Large intestine (tissue), 3 donors: ENCODE measurements at regions not wholly inside any gene's neighbourhood (a gene's known extent, or its start where the extent isn't known, plus 50 kb on each side); places are given as distances from the start of the nearest gene placed in this dataset.
A peak's percentile ranks its signal among the peaks of the same experiment; 100 is the strongest.
"Not testable (repeated sequence)": the region's sequence is repeated elsewhere in the genome, so short reads cannot be mapped to it uniquely, and the experiment has no call there.

Experiments
- DNase-seq, 2 donors: peaks; one replicate each; pipeline versions ENCODE4 v3.0.0 to v3.0.0-alpha.2; 2013
- H3K27ac ChIP-seq: one replicate; pipeline ENCODE4 v1.5.1; 2013; ENCODE audit warnings: low read length
- H3K27me3 ChIP-seq: 2 replicates; pipeline ENCODE4 v1.6.1; 2013; ENCODE audit warnings: low read length; ENCODE audit not compliant: control insufficient read depth, insufficient read depth
- H3K36me3 ChIP-seq: 2 replicates; pipeline ENCODE4 v1.6.1; 2013; ENCODE audit warnings: low read length; ENCODE audit not compliant: control insufficient read depth, insufficient read depth
- H3K4me1 ChIP-seq: one replicate; pipeline ENCODE4 v1.6.1; 2013; ENCODE audit warnings: low read length; ENCODE audit not compliant: control insufficient read depth, insufficient read depth
- H3K4me3 ChIP-seq: one replicate; pipeline ENCODE4 v1.5.1; 2013; ENCODE audit warnings: low read length
- H3K9me3 ChIP-seq: one replicate; pipeline ENCODE4 v1.6.1; 2013; ENCODE audit warnings: mild to moderate bottlenecking, low read depth, low read length, moderate library complexity; ENCODE audit not compliant: control insufficient read depth
- WGBS: methylation state at CpG from one replicate; pipeline ENCODE4 v1.1.5; 2013; ENCODE audit warnings: low lambda C conversion rate; ENCODE audit not compliant: insufficient coverage; 5-methylcytosine and 5-hydroxymethylcytosine counted together

GRCh38 chr4:77358315-77358928 lies 201.4 kb downstream of the CCNG2 start:
- H3K4me1 ChIP-seq: no peaks in the 10 kb centered on the region
- no peak overlapping the region for H3K4me3 ChIP-seq
- H3K27me3 ChIP-seq: no peaks in the 10 kb centered on the region
- H3K9me3 ChIP-seq: no peaks in the 10 kb centered on the region
- no CpG with 5 or more reads among the region's 2 CpGs for WGBS
- peak in 1 of 2 donors; percentile 25 for DNase-seq
- no peak overlapping the region for H3K27ac ChIP-seq
- no peaks in the 10 kb centered on the region for H3K36me3 ChIP-seq

GRCh38 chr4:77360451-77360850 lies 203.4 kb downstream of the CCNG2 start:
- 17% methylated on average over 1 of the region's 4 CpGs for WGBS
- Histone ChIP-seq H3K27ac (no peak overlapping the region), H3K27me3 (no peaks in the 10 kb centered on the region), H3K9me3 (no peaks in the 10 kb centered on the region), H3K36me3 (no peaks in the 10 kb centered on the region), H3K4me1 (no peaks in the 10 kb centered on the region), H3K4me3 (no peak overlapping the region)
- DNase-seq: no peak

- H3K4me3 ChIP-seq, H3K27me3 ChIP-seq, DNase-seq, H3K36me3 ChIP-seq, H3K27ac ChIP-seq, H3K9me3 ChIP-seq, H3K4me1 ChIP-seq: not testable (repeated sequence)
- WGBS: no CpG with 5 or more reads among the region's 4 CpGs
Measured at GRCh38 chr4:77366876-77367275, 209.9 kb downstream of the CCNG2 start.

- Histone ChIP-seq H3K4me1 (no peaks in the 10 kb centered on the region), H3K36me3 (no peaks in the 10 kb centered on the region), H3K27me3 (no peaks in the 10 kb centered on the region), H3K4me3 (no peak overlapping the region), H3K27ac (no peak overlapping the region), H3K9me3 (no peaks in the 10 kb centered on the region)
- WGBS: no CpG with 5 or more reads among the region's 4 CpGs
- no peak for DNase-seq
Measured at GRCh38 chr4:77367638-77368037, 210.6 kb downstream of the CCNG2 start.

- Histone ChIP-seq H3K4me3 (no peak overlapping the region), H3K27me3 (no peaks in the 10 kb centered on the region), H3K4me1 (no peaks in the 10 kb centered on the region), H3K36me3 (no peaks in the 10 kb centered on the region), H3K27ac (no peak overlapping the region), H3K9me3 (no peaks in the 10 kb centered on the region)
- no CpG with 5 or more reads among the region's 3 CpGs for WGBS
- DNase-seq: no peak
Measured at GRCh38 chr4:77372375-77372774, 215.4 kb downstream of the CCNG2 start.

- Histone ChIP-seq H3K4me1 (peaks cover 8% of the 10 kb centered on the region), H3K9me3 (no peaks in the 10 kb centered on the region), H3K27ac (no peak overlapping the region), H3K27me3 (no peaks in the 10 kb centered on the region), H3K36me3 (no peaks in the 10 kb centered on the region), H3K4me3 (no peak overlapping the region)
- no CpG with 5 or more reads among the region's 2 CpGs for WGBS
- no peak for DNase-seq
Measured at GRCh38 chr4:77375866-77376607, 219.0 kb downstream of the CCNG2 start.

GRCh38 chr4:77376788-77377460 lies 219.9 kb downstream of the CCNG2 start:
- Histone ChIP-seq H3K27me3 (no peaks in the 10 kb centered on the region), H3K9me3 (no peaks in the 10 kb centered on the region), H3K4me3 (no peak overlapping the region), H3K27ac (no peak overlapping the region), H3K4me1 (peaks cover 8% of the 10 kb centered on the region), H3K36me3 (no peaks in the 10 kb centered on the region)
- DNase-seq: no peak
- WGBS: 100% methylated on average over 1 of the region's 8 CpGs

- Histone ChIP-seq H3K9me3 (no peaks in the 10 kb centered on the region), H3K4me3 (no peak overlapping the region), H3K36me3 (no peaks in the 10 kb centered on the region), H3K27me3 (no peaks in the 10 kb centered on the region), H3K27ac (no peak overlapping the region), H3K4me1 (peaks cover 11% of the 10 kb centered on the region)
- no peak for DNase-seq
Measured at GRCh38 chr4:77384094-77384493, 221.5 kb upstream of the CXCL13 start.

GRCh38 chr4:77385124-77385969 lies 220.3 kb upstream of the CXCL13 start:
- no CpG with 5 or more reads among the region's 4 CpGs for WGBS
- H3K27me3 ChIP-seq: no peaks in the 10 kb centered on the region
- no peaks in the 10 kb centered on the region for H3K36me3 ChIP-seq

GRCh38 chr4:77393996-77394395 lies 211.6 kb upstream of the CXCL13 start:
- Histone ChIP-seq H3K36me3 (no peaks in the 10 kb centered on the region), H3K27me3 (no peaks in the 10 kb centered on the region), H3K27ac (no peak overlapping the region), H3K4me3 (no peak overlapping the region), H3K4me1 (peaks cover 8% of the 10 kb centered on the region), H3K9me3 (no peaks in the 10 kb centered on the region)
- no peak for DNase-seq
- WGBS: no CpG with 5 or more reads among the region's 5 CpGs

More at GRCh38 chr4:77385124-77385969, 220.3 kb upstream of the CXCL13 start:
- Histone ChIP-seq H3K4me3 (no peak overlapping the region), H3K4me1 (peaks cover 13% of the 10 kb centered on the region), H3K27ac (peak overlapping the region; percentile 31), H3K9me3 (no peaks in the 10 kb centered on the region)
- DNase-seq: peak; percentile 61 to 68
